SU-DHL-6 (cell line): ENCODE measurements at regions not wholly inside any gene's neighbourhood (a gene's known extent, or its start where the extent isn't known, plus 50 kb on each side); places are given as distances from the start of the nearest gene placed in this dataset.

Source experiments
- H2AFZ ChIP-seq: fragments of 200-600 bp; sonication (generic); 2 replicates; pipeline ENCODE4 v1.6.1; 2014; ENCODE audit warnings: low read depth, mild to moderate bottlenecking, moderate library complexity, mixed read lengths, antibody characterized with exemption, low read length; ENCODE audit not compliant: severe bottlenecking
- H3F3A ChIP-seq: fragments of 200-600 bp; shearing (Covaris generic); 2 replicates; pipeline ENCODE4 v1.6.0; 2016; ENCODE audit warnings: antibody characterized with exemption, mild to moderate bottlenecking; ENCODE audit not compliant: insufficient read depth
- H3K27ac ChIP-seq: fragments of 200-600 bp; sonication (generic); 2 replicates; pipeline ENCODE4 v1.5.1; 2016; ENCODE audit warnings: low read depth, mild to moderate bottlenecking, low read length, moderate library complexity, mixed read lengths
- H3K27me3 ChIP-seq: fragments of 200-600 bp; sonication (generic), shearing (Covaris generic); 2 replicates; pipeline ENCODE4 v1.6.0; 2014; ENCODE audit warnings: mild to moderate bottlenecking, low read length
- H3K36me3 ChIP-seq: fragments of 200-600 bp; sonication (generic); 2 replicates; pipeline ENCODE4 v1.6.1; 2014; ENCODE audit warnings: mild to moderate bottlenecking, low read length, mixed read lengths
- H3K4me2 ChIP-seq: fragments of 300-600, 200-600 bp; shearing (Covaris generic), sonication (generic); 2 replicates; pipeline ENCODE4 v1.6.0; 2014; ENCODE audit warnings: low read length, low read depth, mild to moderate bottlenecking; ENCODE audit not compliant: poor library complexity, severe bottlenecking
- H3K4me3 ChIP-seq: fragments of 200-600 bp; sonication (generic); 2 replicates; pipeline ENCODE4 v1.5.1; 2014; ENCODE audit warnings: antibody characterized with exemption, low read length, mild to moderate bottlenecking, mixed read lengths; ENCODE audit not compliant: insufficient read depth, poor library complexity, severe bottlenecking
- H3K79me2 ChIP-seq: fragments of 200-600 bp; sonication (generic); 2 replicates; pipeline ENCODE4 v1.6.1; 2014; ENCODE audit warnings: mild to moderate bottlenecking, low read length, moderate library complexity; ENCODE audit not compliant: insufficient read depth
- H3K9ac ChIP-seq: fragments of 200-600 bp; sonication (generic); 2 replicates; pipeline ENCODE4 v1.7.0; 2014; ENCODE audit warnings: mild to moderate bottlenecking, low read length
- H3K9me2 ChIP-seq: fragments of 200-600 bp; sonication (generic); replicated peaks from 2 replicates; pipeline ENCODE4 v1.6.1; 2014; ENCODE audit warnings: low read length; ENCODE audit not compliant: insufficient read depth
- H3K9me3 ChIP-seq: fragments of 200-600 bp; sonication (generic); 2 replicates; pipeline ENCODE4 v1.6.1; 2014; ENCODE audit warnings: low read length, mixed read lengths; ENCODE audit not compliant: insufficient read depth
- H4K20me1 ChIP-seq: fragments of 200-600 bp; sonication (generic); 2 replicates; pipeline ENCODE4 v1.6.1; 2014; ENCODE audit warnings: low read depth, mild to moderate bottlenecking, antibody characterized with exemption, low read length, moderate library complexity, mixed read lengths
- CTCF ChIP-seq: fragments of 200-600 bp; sonication (generic); IDR thresholded peaks from one replicate; pipeline ENCODE4 v1.5.1; 2017; ENCODE audit warnings: antibody characterized with exemption, mild to moderate bottlenecking, low read length, moderate library complexity; ENCODE audit not compliant: insufficient read depth, poor library complexity, severe bottlenecking
- EZH2phosphoT487 ChIP-seq: fragments of 200-600 bp; sonication (generic), shearing (Covaris generic); conservative IDR thresholded peaks from 2 replicates; pipeline ENCODE4 v1.6.1; 2018; ENCODE audit warnings: mild to moderate bottlenecking, antibody characterized with exemption, low read length, moderate library complexity, mixed read lengths

GRCh38 chr3:135907422-135908165 lies 57.9 kb upstream of the PPP2R3A start:
- H3K9me2 ChIP-seq = no peaks in the 10 kb centered on the region
- H3F3A ChIP-seq = no peaks in the 10 kb centered on the region
- H3K27ac ChIP-seq = no peak overlapping the region

GRCh38 chr3:135908225-135908624 lies 57.3 kb upstream of the PPP2R3A start:
- H2AFZ ChIP-seq = no peak overlapping the region
- H4K20me1 ChIP-seq = no peaks in the 10 kb centered on the region
- H3K4me2 ChIP-seq = no peak overlapping the region
- H3K27ac ChIP-seq = no peak overlapping the region
- no peaks in the 10 kb centered on the region for H3K9me3 ChIP-seq
- TF ChIP-seq CTCF (no peak), EZH2phosphoT487 (no peak)
- H3K4me3 ChIP-seq = no peak overlapping the region
- H3K36me3 ChIP-seq = no peaks in the 10 kb centered on the region
- H3K9me2 ChIP-seq = no peaks in the 10 kb centered on the region
- H3K79me2 ChIP-seq = no peaks in the 10 kb centered on the region
- H3F3A ChIP-seq = no peaks in the 10 kb centered on the region
- H3K9ac ChIP-seq = no peak overlapping the region
- H3K27me3 ChIP-seq = no peaks in the 10 kb centered on the region

More at GRCh38 chr3:135907422-135908165, 57.9 kb upstream of the PPP2R3A start:
- Histone ChIP-seq H4K20me1 (no peaks in the 10 kb centered on the region), H3K9me3 (no peaks in the 10 kb centered on the region), H3K4me2 (no peak overlapping the region), H3K9ac (no peak overlapping the region), H2AFZ (no peak overlapping the region), H3K36me3 (no peaks in the 10 kb centered on the region), H3K27me3 (no peaks in the 10 kb centered on the region), H3K79me2 (no peaks in the 10 kb centered on the region), H3K4me3 (no peak overlapping the region)
- TF ChIP-seq EZH2phosphoT487 (no peak), CTCF (no peak)

DNA sequence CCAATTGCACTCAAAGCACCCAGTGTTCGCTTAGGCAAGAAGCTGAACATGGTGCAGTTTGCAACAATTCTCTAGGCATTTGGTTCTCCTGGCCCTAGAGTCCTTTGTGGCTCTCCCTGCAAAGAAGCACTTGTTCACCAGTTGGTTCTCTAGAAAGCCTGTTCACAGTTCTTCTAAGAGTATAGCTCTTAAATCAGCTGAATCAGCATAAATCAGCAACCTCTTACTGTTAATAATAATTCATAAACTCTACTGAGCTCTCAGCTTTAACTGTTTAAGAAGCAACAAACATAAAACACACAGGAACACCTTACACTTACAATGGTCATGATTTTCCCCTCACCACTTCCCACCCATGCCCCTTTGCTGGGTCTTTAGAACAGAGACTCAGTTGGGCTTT lies 56.8 kb upstream of the PPP2R3A start:
- no peaks in the 10 kb centered on the region for H3F3A ChIP-seq
- no peak overlapping the region for H2AFZ ChIP-seq
- TF ChIP-seq EZH2phosphoT487 (no peak), CTCF (no peak)

More for the DNA sequence above, 56.8 kb upstream of the PPP2R3A start:
- Histone ChIP-seq H3K36me3 (no peaks in the 10 kb centered on the region), H4K20me1 (no peaks in the 10 kb centered on the region), H3K9me3 (no peaks in the 10 kb centered on the region), H3K79me2 (no peaks in the 10 kb centered on the region), H3K4me3 (no peak overlapping the region), H3K4me2 (no peak overlapping the region), H3K9me2 (no peaks in the 10 kb centered on the region), H3K27ac (no peak overlapping the region), H3K9ac (no peak overlapping the region), H3K27me3 (no peaks in the 10 kb centered on the region)
